ENCODE measurements at regions not wholly inside any gene's neighbourhood (a gene's known extent, or its start where the extent isn't known, plus 50 kb on each side); places are given as distances from the start of the nearest gene placed in this dataset.

DNA sequence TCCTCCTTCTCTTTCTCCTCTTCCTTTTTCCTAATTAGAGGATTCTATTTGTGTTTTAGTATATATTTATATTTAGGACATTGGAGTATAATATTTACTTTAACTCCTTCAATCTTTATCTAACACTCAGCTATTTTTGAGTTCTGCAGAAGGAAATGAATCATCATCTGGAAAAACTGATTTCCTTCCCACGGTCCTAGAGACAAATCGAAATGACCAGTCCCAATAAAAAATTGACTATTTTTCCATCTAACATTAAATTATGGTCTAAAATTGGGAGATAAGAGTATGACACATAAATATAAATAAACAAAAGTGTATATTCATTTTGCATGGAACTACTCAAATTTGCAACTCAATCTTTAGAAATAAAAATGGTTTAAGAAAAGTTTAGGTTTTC is 167.4 kb downstream of the TMTC3 start:
- TF ChIP-seq, protein P1, sequence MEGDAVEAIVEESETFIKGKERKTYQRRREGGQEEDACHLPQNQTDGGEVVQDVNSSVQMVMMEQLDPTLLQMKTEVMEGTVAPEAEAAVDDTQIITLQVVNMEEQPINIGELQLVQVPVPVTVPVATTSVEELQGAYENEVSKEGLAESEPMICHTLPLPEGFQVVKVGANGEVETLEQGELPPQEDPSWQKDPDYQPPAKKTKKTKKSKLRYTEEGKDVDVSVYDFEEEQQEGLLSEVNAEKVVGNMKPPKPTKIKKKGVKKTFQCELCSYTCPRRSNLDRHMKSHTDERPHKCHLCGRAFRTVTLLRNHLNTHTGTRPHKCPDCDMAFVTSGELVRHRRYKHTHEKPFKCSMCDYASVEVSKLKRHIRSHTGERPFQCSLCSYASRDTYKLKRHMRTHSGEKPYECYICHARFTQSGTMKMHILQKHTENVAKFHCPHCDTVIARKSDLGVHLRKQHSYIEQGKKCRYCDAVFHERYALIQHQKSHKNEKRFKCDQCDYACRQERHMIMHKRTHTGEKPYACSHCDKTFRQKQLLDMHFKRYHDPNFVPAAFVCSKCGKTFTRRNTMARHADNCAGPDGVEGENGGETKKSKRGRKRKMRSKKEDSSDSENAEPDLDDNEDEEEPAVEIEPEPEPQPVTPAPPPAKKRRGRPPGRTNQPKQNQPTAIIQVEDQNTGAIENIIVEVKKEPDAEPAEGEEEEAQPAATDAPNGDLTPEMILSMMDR (IDR thresholded peaks at IDR 0.05; ENCODE audit: extremely low read depth in 1 of 2, insufficient read depth in 1 of 2, low read depth in 1 of 2, low read length in 2 of 2) = no peak
- TF ChIP-seq POLR2A (IDR thresholded peaks at IDR 0.05; ENCODE audit: low read depth, low read length) (no peak), JUN (IDR thresholded peaks at IDR 0.05; ENCODE audit: borderline replicate concordance, insufficient read depth, insufficient read length, low read depth) (peak; percentile 79), EZH2 (IDR thresholded peaks at IDR 0.05; ENCODE audit: borderline replicate concordance, low read depth, low read length, severe bottlenecking) (no peak)

Measured in endothelial cell of umbilical vein (primary cell).